SK-N-MC (cell line): ENCODE measurements at regions not wholly inside any gene's neighbourhood (a gene's known extent, or its start where the extent isn't known, plus 50 kb on each side); places are given as distances from the start of the nearest gene placed in this dataset.

Experiments used
- EZH2 ChIP-seq: fragments of 200-600 bp; sonication (generic); IDR thresholded peaks from one replicate; pipeline ENCODE4 v1.6.1; 2017; ENCODE audit warnings: antibody characterized with exemption
- POLR2AphosphoS5 ChIP-seq: IDR thresholded peaks from 2 replicates; pipeline ENCODE4 v1.6.1; 2012; ENCODE audit warnings: mild to moderate bottlenecking, low read depth, low read length, borderline replicate concordance

GRCh38 chr7:113307147-113307546, 188.8 kb upstream of the SMIM30 start:
- no peak for TF ChIP-seq POLR2AphosphoS5
- no peak for TF ChIP-seq EZH2
